22Rv1 (cell line): ENCODE measurements at regions not wholly inside any gene's neighbourhood (a gene's known extent, or its start where the extent isn't known, plus 50 kb on each side); places are given as distances from the start of the nearest gene placed in this dataset.

ENCODE experiments used
- CTCF ChIP-seq: fragments of 450-650 bp; IDR thresholded peaks from 2 replicates; pipeline ENCODE4 v1.5.1; 2017; ENCODE audit warnings: mild to moderate bottlenecking
- ZFX ChIP-seq: fragments of 450-650 bp; IDR thresholded peaks from 2 replicates; pipeline ENCODE4 v1.6.1; 2017; ENCODE audit warnings: antibody characterized with exemption, borderline replicate concordance

GRCh38 chr14:42200957-42201356 lies 594.3 kb downstream of the LRFN5 start:
- TF ChIP-seq CTCF = no peak
- no peak for TF ChIP-seq ZFX
